ENCODE measurements at regions not wholly inside any gene's neighbourhood (a gene's known extent, or its start where the extent isn't known, plus 50 kb on each side); places are given as distances from the start of the nearest gene placed in this dataset.
"Not testable (repeated sequence)": the region's sequence is repeated elsewhere in the genome, so short reads cannot be mapped to it uniquely, and the experiment has no call there.

DNA sequence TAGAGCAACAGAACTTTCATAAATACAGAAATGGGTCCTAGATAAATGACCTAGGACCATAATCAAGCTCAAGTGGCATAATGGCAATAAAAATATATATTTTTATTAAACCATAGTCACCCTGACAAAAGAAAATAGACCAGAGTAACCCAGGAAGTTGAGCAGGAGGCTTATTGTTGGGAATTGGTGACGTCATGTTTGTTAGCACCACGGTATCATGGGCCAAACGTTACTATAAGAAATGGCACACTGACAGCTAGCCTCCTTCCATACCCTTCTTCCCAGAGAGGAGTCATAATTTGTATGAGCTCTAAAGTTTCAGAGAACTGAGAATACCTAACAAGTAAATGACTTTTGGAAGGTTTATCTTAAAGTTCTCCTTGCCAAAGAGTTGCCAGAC, 1698.2 kb downstream of the REEP3 start:
- no peak for DNase-seq

DNA sequence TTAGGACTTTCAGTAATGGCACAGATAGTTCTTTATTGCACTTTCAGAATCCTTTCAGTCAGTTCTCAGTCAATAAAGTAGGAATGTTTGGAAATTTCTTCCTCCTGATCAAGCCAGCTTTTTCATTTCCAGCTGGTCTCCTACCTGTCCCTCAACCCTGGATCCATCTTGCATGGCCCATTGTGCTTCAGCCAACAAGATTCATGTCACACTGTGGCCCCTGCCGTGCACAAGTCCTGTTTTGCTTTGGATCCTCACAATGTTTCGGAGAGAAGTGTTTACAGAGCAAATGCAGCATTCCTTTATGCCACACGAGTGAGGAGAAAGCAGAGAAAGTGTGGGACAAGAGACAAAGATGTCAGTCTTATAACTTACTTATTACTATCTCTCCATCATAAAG, 1694.7 kb upstream of the LRRTM3 start:
- DNase-seq = no peak

DNA sequence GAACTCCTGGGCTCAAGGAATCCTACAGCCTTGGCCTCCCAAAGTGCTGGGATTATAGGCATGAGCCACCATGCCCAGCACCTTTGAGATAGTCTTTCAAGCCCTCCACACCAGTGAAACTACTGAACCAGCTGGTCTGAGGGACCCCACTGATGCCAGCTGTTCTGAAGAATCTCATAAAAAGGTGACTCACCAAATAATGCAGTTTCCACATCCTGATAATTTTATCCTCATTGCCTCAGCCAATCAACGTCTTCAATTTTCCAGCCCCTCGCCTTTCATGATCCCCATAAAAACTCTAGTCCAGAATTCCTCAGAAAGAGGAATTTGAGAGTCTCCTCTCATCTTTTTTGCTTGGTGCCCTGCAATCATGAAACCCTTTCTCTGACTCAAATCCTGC, 1691.6 kb upstream of the LRRTM3 start:
- no peak for DNase-seq

DNA sequence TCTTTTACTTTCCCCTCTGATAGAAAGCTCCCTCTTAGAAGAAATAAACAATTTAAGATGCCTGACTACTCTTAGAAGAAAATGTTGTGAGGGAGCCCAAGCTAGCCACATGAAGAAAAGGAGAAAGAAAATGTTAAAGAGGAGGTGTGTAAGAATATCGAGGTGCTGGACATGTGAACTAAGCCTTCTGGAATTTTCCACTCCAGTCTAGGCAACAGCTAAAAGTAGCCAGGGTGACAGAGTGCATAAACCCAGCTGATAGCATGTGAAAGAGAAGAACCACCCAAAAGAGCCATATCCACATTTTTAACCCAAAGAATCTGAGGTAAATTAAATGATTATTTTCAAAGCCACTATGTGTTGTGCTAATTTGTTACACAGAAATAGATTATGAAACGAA, 1690.6 kb upstream of the LRRTM3 start:
- DNase-seq = no peak

DNA sequence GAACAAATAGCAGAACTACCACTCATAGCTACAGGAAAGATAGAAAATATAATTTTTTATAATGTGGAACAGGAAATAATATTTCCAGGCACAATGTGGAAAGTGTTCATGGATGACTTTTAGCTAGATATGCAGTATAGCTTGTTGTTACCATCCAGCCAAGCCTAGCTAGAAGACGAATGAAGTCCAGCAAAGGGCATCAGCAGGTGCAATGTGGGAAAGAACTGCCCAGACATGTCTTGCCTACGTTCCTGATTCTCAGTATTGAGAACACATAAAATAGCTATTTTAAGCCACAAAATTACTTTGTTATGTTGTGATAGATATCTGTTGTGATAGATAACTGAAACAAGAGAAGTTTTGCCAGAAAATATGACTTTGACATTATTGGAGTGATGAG, 1690.0 kb upstream of the LRRTM3 start:
- DNase-seq = no peak

DNA sequence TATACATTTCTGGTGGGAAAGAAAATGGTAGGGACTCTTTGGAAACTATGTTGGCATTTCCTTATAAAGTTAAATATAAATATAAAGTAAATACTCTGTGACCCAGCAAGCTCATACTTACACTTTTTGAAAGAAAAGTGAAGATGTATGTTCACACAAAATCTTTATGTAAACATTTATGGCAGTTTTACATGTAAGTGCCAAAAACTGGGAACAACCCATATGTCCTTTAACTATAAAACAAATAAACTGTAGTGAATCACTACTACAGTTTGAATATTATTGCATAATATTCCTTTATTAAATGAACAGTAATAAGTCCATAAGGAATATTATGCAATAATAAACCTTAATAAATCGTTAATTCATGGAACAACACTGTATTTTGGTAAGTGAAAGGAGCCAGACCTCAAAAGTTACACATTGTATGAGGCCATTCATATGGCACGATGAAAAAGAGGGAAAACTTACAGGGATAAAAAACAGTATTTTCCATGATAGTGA, 1660.3 kb upstream of the LRRTM3 start:
- no peak for DNase-seq

DNA sequence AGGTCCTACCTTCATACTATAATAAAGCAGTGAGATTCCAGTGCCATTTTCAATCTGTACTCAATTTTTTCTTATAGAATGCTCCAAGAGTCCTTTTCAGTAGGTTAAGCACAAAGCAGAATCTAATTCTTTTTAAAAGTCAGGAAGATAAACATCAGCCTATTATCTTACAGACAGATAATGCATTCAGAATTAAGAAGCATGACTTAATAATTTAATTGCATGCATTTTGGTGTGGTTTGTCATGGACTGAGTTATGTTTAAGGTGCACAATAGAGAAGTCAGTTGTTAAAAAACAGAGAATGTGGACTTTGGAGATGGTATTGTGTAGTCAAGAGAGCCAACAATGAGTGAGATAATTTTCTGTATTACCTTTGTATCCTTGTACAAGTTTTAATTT, 1656.3 kb upstream of the LRRTM3 start:
- DNase-seq = not testable (repeated sequence)

DNA sequence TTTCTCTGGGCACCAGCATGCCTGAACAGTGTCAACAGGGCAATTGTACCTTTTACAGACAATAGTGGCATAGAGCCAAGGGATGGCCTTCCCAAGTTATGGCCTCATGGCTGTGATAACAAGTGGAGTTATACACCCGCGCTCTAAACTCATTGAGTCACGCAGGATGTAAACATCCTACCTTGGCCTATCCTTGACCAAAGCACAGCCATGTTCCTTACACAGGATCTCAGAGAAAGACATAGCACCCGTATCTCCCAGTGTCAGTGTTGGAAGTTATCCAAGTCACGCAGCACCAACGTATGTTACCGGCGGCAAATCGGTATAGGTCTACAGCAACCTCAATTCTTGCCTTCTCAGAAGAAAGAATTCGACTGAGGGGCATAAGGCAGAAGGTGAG, 1654.9 kb upstream of the LRRTM3 start:
- DNase-seq = no peak

DNA sequence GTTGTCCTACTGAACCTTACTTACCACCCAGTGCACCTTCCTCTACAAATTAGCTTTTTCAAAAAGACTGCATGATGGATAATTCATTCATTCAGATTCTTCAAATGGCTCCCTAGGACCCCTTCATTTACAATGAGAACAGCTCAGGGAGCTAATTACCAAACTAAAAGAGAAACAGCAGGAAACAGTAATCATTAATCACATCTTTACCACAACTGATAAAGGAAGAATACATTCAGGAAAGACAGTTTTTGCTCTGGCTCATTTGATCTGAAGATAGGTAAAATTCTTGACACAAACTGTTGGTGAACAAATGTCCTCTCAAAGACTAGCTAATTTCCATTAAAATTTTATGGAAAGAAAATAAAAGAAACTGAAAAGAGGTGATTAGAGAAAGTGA, 1652.7 kb upstream of the LRRTM3 start:
- no peak for DNase-seq

DNA sequence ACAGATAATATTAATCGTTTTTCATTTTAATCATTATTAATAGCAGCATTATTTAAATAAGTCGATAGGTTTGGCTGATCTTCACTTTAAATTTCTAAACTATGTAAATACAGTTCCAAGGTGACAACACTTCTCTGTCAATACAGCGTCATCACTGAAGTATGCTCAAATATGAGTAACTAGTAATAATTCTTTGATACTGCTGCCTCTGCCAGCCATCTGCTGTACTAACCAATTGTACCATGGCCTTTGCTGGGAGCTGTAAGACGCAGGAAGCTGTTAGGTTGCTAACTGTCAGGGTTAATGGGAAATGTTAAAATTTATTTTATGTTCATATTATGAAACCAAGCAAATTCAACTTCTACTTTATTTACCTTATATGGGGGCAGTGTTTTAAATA, 1650.5 kb upstream of the LRRTM3 start:
- DNase-seq = no peak

DNA sequence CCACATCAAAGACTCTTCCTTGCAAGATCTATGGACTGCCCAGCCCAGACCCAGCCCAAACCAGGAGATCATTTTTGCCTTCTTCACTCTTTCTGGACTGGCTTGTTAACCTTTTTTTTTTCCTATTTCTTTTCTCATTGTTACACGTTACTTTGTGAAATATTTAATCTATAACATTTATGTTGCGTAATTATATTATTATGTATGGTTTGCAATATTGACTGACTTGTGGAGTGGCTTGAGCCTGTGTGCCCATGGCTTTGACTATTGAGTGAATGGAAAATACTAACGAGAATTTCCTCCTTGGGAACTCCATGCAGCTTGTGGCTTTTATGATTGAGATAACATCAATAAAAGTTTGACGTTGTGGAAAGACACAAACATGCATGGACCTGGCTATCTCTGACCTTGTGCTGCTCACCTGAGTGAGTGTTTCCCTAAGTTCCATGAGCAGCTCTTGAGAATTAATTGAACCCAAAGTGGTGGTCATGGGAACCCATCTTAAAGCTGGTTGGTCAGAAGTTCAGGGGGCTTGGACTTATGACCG, 1641.3 kb upstream of the LRRTM3 start:
- no peak for DNase-seq

DNA sequence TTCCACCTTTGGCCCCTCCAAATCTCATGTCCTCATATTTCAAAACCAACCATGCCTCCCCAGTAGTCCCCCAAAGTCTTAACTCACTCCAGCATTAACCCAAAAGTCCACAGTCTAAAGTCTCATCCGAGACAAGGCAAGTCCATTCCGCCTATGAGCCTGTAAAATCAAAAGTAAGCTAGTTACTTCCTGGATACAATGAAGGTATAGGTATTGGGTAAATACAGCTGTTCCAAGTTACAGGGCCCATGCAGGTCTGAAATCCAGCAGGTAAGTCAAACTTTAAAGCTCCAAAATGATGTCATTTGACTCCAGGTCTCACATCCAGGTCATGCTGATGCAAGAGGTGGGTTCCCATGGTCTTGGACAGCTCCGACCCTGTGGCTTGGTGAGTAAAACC, 1640.1 kb upstream of the LRRTM3 start:
- not testable (repeated sequence) for DNase-seq

DNA sequence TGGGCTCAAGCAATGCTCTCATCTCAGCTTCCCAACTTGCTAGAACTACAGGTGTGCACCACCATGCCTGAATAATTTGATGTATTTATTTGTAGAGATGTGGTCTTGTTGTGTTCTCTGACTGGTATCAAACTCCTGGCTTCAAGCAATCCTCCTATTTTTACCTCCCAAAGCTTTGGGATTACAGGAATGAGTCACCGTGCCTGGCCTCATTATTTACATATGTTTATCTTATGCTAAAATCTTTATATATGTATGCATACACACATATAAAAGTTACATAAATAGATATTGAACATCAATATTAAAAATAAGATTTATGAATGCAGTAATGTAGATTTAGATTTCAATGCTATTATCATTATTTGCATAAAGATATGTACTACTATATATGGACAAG, 1634.5 kb upstream of the LRRTM3 start:
- no peak for DNase-seq

DNA sequence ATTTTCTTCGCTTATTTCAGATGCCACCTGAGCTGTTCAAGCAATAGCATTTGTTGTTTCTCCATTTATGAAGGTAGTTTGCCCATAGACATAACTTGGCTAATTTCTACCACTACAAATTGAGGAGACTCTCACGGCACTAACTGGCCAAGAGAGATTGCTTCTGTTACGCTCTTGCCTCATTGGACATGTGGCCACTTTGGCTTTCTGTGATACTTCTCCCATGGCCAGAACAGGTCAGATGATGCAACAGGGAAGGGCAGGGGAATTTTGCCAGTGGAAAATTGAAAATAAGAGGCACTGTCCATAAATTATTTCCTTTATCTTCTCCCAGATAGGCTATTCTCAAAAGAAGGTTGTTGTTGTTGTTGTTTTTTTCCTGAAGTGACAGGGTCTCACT, 1633.3 kb upstream of the LRRTM3 start:
- no peak for DNase-seq

DNA sequence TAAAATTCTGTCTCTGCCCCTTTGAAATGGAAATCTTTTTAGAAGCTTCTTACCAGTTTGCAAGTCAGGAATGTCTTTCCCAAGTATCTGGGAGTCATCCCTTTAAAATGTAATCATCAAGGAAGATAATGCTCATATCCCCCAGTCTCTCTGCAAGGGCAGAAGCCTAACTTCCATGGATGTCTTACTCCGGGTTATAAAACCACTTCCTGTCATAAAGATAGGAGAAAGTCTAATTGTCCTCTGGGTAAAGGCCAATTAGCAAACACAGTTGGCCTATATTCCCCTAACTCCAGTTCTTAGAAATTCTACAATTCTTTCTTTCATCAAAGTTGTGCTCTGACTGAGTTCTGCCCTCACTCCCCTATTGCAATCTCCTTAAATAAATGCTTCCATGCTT, 1631.5 kb upstream of the LRRTM3 start:
- no peak for DNase-seq

DNA sequence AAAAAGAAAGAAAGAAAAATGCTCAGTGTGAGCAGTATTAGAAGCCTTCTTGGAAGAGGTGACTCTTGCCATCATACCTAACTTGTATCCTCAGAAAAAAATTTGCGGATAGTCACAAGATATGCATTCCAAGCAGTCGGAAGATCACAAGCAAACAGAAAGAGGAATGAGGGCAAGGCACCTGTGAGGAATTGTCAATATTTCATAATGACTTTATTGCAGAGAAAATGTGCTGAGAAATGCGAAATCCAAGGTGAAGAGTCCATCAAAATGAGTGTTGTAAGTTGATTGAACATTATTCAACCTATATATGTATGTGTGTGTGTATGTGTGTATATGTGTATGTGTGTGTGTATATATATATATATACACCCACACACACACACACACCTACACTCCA, 1624.7 kb upstream of the LRRTM3 start:
- DNase-seq = no peak

DNA sequence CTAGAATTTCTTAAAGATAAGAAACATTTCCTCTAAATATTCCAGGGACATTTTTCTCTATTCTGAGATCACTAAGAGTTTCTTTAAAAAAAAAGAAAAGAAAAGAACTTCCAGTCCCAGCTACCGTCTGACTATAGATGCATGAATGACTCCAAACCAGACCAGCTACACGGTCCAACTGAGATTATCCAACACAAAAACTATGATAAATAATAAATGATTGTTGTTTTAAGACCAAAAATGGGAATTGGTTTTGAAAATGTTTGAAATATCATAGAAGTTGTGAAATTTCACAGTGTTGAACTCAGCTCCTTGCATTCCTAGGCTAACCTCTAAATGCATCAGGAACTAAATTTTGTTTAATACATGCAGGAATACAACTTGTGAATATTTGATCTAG, 1619.6 kb upstream of the LRRTM3 start:
- DNase-seq = no peak

DNA sequence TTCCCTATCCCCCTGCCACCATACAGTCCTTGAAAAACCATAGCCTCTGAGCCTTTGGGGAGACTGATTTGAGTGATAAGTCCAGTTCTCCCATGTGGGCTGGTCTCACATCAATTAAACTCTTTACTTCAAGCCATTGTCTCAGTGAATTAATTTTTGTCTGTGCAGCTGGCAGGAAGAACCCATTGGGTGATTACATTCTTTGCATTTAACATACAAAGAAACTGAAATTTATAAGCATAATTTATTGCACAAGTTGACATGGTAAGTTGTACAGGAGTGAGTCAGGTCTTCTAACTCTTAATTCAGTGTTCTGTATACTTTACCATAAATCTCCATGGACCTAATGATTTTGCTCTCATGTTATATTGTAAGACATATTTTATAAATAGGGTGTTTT, 1613.0 kb upstream of the LRRTM3 start:
- no peak for DNase-seq

DNA sequence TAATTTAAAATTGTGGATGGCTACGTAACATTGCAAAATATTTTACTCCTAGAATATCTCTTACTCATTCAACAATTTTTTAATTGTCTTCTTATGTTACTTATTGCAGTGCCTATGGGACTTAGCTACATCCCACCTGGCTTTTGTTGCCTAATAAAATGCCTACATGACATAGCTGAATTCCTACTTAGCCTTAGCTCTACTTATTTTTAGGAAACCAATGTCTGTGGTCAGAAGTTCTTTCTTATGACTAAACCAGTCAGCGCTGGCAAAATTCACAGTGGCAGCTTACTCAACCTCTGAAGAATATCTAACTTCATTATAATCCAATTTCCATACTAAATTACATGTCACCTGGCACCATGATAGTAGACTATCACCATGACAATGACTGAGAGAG, 1612.4 kb upstream of the LRRTM3 start:
- DNase-seq = no peak

DNA sequence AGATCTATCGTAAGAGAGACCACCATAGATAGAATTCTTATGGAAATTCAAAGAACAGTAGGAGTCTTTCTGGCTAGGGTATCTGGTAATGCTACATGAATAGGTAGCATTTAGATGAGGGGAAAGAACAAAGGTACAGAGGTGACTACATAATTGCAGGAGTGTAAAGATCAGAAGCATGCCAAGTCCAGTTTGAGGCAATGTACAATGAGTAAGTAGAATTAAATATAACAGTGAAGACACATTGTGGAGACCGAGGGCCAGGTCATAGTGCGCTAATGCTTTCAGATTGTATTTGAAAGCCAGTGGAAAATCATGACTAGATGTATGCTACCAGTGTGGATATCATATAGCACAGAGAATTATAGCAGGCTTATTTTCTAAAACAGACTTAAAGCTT, 1611.6 kb upstream of the LRRTM3 start:
- no peak for DNase-seq

DNA sequence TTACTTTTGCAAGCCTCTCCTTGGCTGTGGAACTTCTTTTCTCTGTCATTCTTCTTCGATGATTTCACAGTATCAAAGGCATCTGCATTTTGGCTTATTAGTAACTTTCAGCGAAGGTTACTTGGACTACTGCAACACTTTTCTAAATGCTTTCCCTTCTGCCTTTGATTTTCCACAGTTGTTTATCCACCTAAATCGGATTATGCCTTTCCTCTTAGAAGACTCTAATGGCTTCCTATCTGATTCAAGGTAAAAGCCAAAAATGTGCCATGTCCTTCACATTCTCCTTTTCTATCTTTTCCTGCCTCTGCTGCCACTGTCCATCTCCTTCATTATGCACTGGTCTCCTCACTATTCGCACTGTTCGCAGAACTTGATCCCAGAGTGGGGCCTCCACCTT, 1606.3 kb upstream of the LRRTM3 start:
- DNase-seq = no peak

DNA sequence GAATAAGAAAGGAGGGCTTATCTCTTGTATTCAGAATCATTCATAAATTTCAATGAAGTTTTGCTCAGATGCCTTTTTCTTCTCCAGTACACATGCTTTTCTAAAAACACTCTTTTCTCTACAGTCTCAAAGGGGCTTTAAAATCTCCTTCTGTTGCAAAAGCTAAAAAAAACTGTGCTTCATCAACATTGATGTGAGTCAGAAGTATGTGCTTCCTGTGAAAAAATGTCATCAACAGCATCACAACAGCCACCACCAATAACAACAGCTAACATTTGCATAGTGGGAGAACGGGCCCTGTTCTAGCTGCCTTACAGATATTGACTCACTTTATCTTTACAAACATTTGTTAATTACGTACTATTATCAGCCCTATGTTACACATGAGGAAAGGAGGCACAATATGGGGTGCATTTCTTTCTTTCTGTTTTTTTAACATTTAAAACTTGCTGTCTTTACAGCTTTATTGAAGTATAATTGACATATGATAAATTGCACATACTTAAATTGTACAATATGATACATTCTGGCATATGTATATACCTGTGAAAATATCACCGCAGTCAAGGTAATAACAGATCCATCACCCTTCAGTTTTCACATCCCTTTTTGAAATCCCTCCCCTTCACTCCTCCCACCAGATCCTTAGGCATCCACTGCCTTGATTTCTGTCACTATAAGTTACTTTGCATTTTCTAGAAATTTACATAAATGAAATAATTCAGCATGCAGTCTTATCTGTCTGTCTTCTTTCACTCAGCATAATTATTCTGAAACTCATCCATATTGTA, 1605.4 kb upstream of the LRRTM3 start:
- DNase-seq = no peak

DNA sequence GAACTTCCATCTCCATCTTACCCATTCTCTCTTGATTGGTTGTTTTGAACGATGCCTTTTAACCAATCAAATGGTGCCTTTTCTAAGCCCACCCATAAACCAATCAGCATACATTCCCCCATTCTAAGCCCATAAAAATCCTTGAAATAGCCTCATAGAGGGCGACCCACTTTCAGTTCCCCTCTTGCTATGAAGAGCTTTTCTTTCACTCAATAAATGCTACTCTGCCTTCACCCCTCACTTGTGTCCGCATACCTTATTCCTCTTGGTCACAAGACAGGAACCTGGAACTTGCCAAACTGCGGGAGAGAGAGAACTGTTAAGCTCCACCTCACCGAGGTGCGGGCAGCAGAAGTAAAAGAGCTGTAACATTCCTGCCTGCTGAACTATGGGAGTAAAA, 1602.0 kb upstream of the LRRTM3 start:
- no peak for DNase-seq

DNA sequence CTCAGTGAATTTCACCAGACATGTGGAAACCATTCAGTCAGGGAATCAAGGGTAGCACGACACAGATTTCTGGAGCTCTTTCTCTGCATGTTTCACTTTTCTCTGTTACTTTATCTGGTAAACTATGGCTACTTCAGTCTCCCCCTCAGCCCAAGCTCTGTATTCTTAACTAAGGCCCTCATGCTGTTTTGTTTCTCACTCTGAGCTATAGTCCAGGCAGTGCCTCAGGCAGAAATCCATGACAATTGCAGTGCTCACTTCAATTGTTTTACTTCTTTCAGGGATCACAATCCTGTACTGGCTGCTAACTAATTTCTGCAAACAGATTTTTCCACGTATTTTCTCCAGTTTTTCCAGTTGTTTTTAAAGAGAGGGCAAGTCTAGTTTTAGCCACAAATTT, 1599.9 kb upstream of the LRRTM3 start:
- no peak for DNase-seq

DNA sequence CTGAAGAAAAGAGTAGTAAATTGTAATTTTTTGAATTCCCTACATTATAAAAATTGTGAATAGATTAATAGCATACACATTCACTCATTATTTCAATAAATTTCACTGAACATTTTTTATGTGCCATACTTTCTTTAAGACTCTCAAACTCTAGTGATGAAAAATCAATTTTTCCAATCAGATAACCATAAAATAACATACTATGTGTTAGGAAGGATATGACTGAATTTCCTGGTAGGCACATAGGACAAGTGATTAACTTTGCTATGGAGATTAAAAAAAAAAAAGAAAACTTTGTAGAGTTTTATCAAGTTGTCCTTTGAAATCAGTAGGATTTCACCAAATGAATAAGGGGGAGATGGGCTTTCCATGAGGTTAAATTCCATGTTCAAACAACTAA, 1597.3 kb upstream of the LRRTM3 start:
- DNase-seq = no peak

All from activated CD8-positive, alpha-beta memory T cell treated with anti-CD3 and anti-CD28 coated beads, Interleukin-2, amount 50 U/mL, for 48 hours (primary cell).